ENCODE measurements at regions not wholly inside any gene's neighbourhood (a gene's known extent, or its start where the extent isn't known, plus 50 kb on each side); places are given as distances from the start of the nearest gene placed in this dataset.

GRCh38 chr7:34236057-34236456 is 330.7 kb downstream of the BMPER start:
- peaks cover 6% of the 10 kb centered on the region for H3K27me3 ChIP-seq (ENCODE audit: control insufficient read depth, insufficient read depth, low read length)
- ATAC-seq (ENCODE audit: low read depth) (no peak), DNase-seq (no peak)
- H3K4me1 ChIP-seq (ENCODE audit: control insufficient read depth, insufficient read depth, low read length): no peaks in the 10 kb centered on the region
- H2BK120ac ChIP-seq (ENCODE audit: low read depth, low read length): no peak overlapping the region
- no peak overlapping the region for H2AFZ ChIP-seq (replicated peaks; ENCODE audit: low read length, poor library complexity)
- no peak overlapping the region for H2BK15ac ChIP-seq (ENCODE audit: low read depth, low read length)
- H3K23ac ChIP-seq (ENCODE audit: low read depth, low read length): no peak overlapping the region
- H4K5ac ChIP-seq (ENCODE audit: low read depth, low read length): no peak overlapping the region
- no peaks in the 10 kb centered on the region for H3K79me1 ChIP-seq (ENCODE audit: low read depth in 1 of 2, low read length in 2 of 2)
- intact Hi-C loops (cut with micrococcal nuclease) (no loop called here), dilution Hi-C loops (cut with HindIII; ENCODE audit: low sequenced_read_pairs, unreplicated experiment) (no loop called here), in situ Hi-C loops (cut with MboI; ENCODE audit: low sequenced_read_pairs) (no loop called here)
- H4K91ac ChIP-seq (ENCODE audit: insufficient read depth, low read depth, low read length): no peak overlapping the region
- BruUV-seq (replicated peaks): no TSS peak
- H3K4ac ChIP-seq (ENCODE audit: low read depth, low read length): no peak overlapping the region
- H3K56ac ChIP-seq (ENCODE audit: extremely low read depth, insufficient read depth, low read length): no peak overlapping the region
- no peak overlapping the region for H2AK9ac ChIP-seq (replicated peaks; ENCODE audit: low read depth, low read length, poor library complexity)
- H3K27ac ChIP-seq (ENCODE audit: insufficient read depth, low read length): no peak overlapping the region
- no peaks in the 10 kb centered on the region for H4K20me1 ChIP-seq (ENCODE audit: insufficient read depth, low read length)
- H4K8ac ChIP-seq (ENCODE audit: low read depth in 2 of 2, low read length in 2 of 2): no peak overlapping the region
- no peak overlapping the region for H3K4me3 ChIP-seq (ENCODE audit: insufficient read depth, low read depth, low read length)
- no peak overlapping the region for H2BK20ac ChIP-seq (ENCODE audit: low read depth, low read length)
- ChIA-PET POLR2A (ENCODE audit: unreplicated experiment) (interaction anchor here (0.6 kb wide), 1 partner anchor 276 kb away, joined by 3 read pairs; no protein-coding TSS in a partner anchor), CTCF (no interaction called here)
- 86% methylated on average over 1 of the region's 2 CpGs; no CpG with 5 or more reads in 1 of the 2 experiments for WGBS, 2 experiments (ENCODE audit: extremely low coverage in 2 of 2, insufficient read length in 1 of 2)
- H2AK5ac ChIP-seq (ENCODE audit: low read depth, low read length): no peak overlapping the region
- no peak overlapping the region for H3K18ac ChIP-seq (ENCODE audit: low read depth, low read length)
- no peak overlapping the region for H3K14ac ChIP-seq (replicated peaks; ENCODE audit: low read depth, low read length)
- H2BK5ac ChIP-seq (ENCODE audit: low read depth, low read length, poor library complexity, severe bottlenecking): no peak overlapping the region
- H3K9ac ChIP-seq (ENCODE audit: low read depth, low read length): no peak overlapping the region
- H3K9me3 ChIP-seq (ENCODE audit: control insufficient read depth, insufficient read depth, low read length): no peaks in the 10 kb centered on the region
- TF ChIP-seq FOS (IDR thresholded peaks at IDR 0.05; ENCODE audit: low read depth, low read length) (no peak), BHLHE40 (IDR thresholded peaks at IDR 0.05; ENCODE audit: low read depth, low read length) (no peak), USF2 (IDR thresholded peaks at IDR 0.05; ENCODE audit: low read depth, low read length) (no peak), CTCF (conservative IDR thresholded peaks at IDR 0.05; ENCODE audit: low read depth, low read length) (no peak), CEBPB (IDR thresholded peaks at IDR 0.05; ENCODE audit: low read depth, low read length) (no peak), ELK1 (IDR thresholded peaks at IDR 0.05; ENCODE audit: borderline replicate concordance, low read depth, low read length) (no peak), MXI1 (IDR thresholded peaks at IDR 0.05; ENCODE audit: borderline replicate concordance, low read depth, low read length) (no peak), RCOR1 (IDR thresholded peaks at IDR 0.05; ENCODE audit: insufficient replicate concordance, low read length) (no peak), RAD21 (IDR thresholded peaks at IDR 0.05; ENCODE audit: low read length) (no peak), POLR2A (IDR thresholded peaks at IDR 0.05; ENCODE audit: low read depth, low read length) (no peak), NFE2L2 (IDR thresholded peaks at IDR 0.05; ENCODE audit: low read depth, low read length) (no peak), SMC3 (IDR thresholded peaks at IDR 0.05; ENCODE audit: low read depth, low read length) (no peak)
- no peaks in the 10 kb centered on the region for H3K9me1 ChIP-seq (ENCODE audit: insufficient read depth, low read length)
- H3K4me2 ChIP-seq (ENCODE audit: low read depth, low read length): no peak overlapping the region
- no peaks in the 10 kb centered on the region for H3K36me3 ChIP-seq (ENCODE audit: control insufficient read depth, insufficient read depth, low read length)

All from IMR-90 (cell line).